ENCODE measurements at regions not wholly inside any gene's neighbourhood (a gene's known extent, or its start where the extent isn't known, plus 50 kb on each side); places are given as distances from the start of the nearest gene placed in this dataset.

- Histone ChIP-seq H3K27ac (no peak overlapping the region), H3K9me3 (no peaks in the 10 kb centered on the region), H3K4me1 (no peaks in the 10 kb centered on the region), H3K4me3 (no peak overlapping the region), H3K36me3 (no peaks in the 10 kb centered on the region), H3K27me3 (no peaks in the 10 kb centered on the region), H3K9ac (ENCODE audit: low read depth in 2 of 2, low read length in 2 of 2) (no peak overlapping the region)
- intact Hi-C loops (cut with DNase I), result no loop called here
- TF ChIP-seq CTCF (IDR thresholded peaks at IDR 0.05), result no peak
- no peak for DNase-seq
Observed at GRCh38 chr6:82818727-82819126, 246.9 kb downstream of the UBE3D start.

GRCh38 chr6:82823361-82823760 is 242.3 kb downstream of the UBE3D start:
- no peaks in the 10 kb centered on the region for H3K27me3 ChIP-seq
- no peak for TF ChIP-seq CTCF (IDR thresholded peaks at IDR 0.05)
- intact Hi-C loops (cut with DNase I), result no loop called here
- H3K36me3 ChIP-seq, result no peaks in the 10 kb centered on the region
- H3K9ac ChIP-seq (ENCODE audit: low read depth in 2 of 2, low read length in 2 of 2), result no peak overlapping the region
- no peak for DNase-seq
- no peak overlapping the region for H3K27ac ChIP-seq
- no peaks in the 10 kb centered on the region for H3K4me1 ChIP-seq
- no peaks in the 10 kb centered on the region for H3K9me3 ChIP-seq
- H3K4me3 ChIP-seq, result no peak overlapping the region

GRCh38 chr6:82832811-82833210 is 232.8 kb downstream of the UBE3D start:
- no peak overlapping the region for H3K27ac ChIP-seq
- H3K9me3 ChIP-seq, result no peaks in the 10 kb centered on the region
- no peak for DNase-seq
- intact Hi-C loops (cut with DNase I), result no loop called here
- no peaks in the 10 kb centered on the region for H3K27me3 ChIP-seq
- no peaks in the 10 kb centered on the region for H3K36me3 ChIP-seq
- H3K4me1 ChIP-seq, result no peaks in the 10 kb centered on the region
- no peak for TF ChIP-seq CTCF (IDR thresholded peaks at IDR 0.05)
- H3K4me3 ChIP-seq, result no peak overlapping the region
- H3K9ac ChIP-seq (ENCODE audit: low read depth in 2 of 2, low read length in 2 of 2), result no peak overlapping the region

- Histone ChIP-seq H3K27me3 (no peaks in the 10 kb centered on the region), H3K4me3 (no peak overlapping the region), H3K4me1 (no peaks in the 10 kb centered on the region), H3K9ac (ENCODE audit: low read depth in 2 of 2, low read length in 2 of 2) (no peak overlapping the region), H3K9me3 (no peaks in the 10 kb centered on the region), H3K27ac (no peak overlapping the region), H3K36me3 (no peaks in the 10 kb centered on the region)
- intact Hi-C loops (cut with DNase I), result no loop called here
- DNase-seq, result no peak
- no peak for TF ChIP-seq CTCF (IDR thresholded peaks at IDR 0.05)
Observed at GRCh38 chr6:82833481-82833880, 232.2 kb downstream of the UBE3D start.

- no peak for DNase-seq
- no peaks in the 10 kb centered on the region for H3K4me1 ChIP-seq
- no peak for TF ChIP-seq CTCF (IDR thresholded peaks at IDR 0.05)
- intact Hi-C loops (cut with DNase I), result no loop called here
- H3K27me3 ChIP-seq, result no peaks in the 10 kb centered on the region
- no peak overlapping the region for H3K4me3 ChIP-seq
- H3K9ac ChIP-seq (ENCODE audit: low read depth in 2 of 2, low read length in 2 of 2), result no peak overlapping the region
- H3K27ac ChIP-seq, result no peak overlapping the region
- H3K36me3 ChIP-seq, result no peaks in the 10 kb centered on the region
- H3K9me3 ChIP-seq, result no peaks in the 10 kb centered on the region
Observed at GRCh38 chr6:82836022-82836575, 229.5 kb downstream of the UBE3D start.

Data from colonic mucosa (tissue), 4 donors.